Astrocyte (in vitro differentiated cells and primary cell): ENCODE measurements at regions not wholly inside any gene's neighbourhood (a gene's known extent, or its start where the extent isn't known, plus 50 kb on each side); places are given as distances from the start of the nearest gene placed in this dataset.

ENCODE experiments used
- EZH2 ChIP-seq: IDR thresholded peaks from 2 replicates; pipeline ENCODE4 v1.6.1; 2012; ENCODE audit warnings: mild to moderate bottlenecking, low read length, inconsistent platforms; ENCODE audit not compliant: insufficient read depth
- TF ChIP-seq, protein P1 (sequence below): IDR thresholded peaks from 2 replicates; pipeline ENCODE4 v1.5.1; 2011; ENCODE audit warnings: low read depth, mild to moderate bottlenecking, inconsistent platforms, low read length, moderate library complexity; ENCODE audit not compliant: insufficient read depth

DNA sequence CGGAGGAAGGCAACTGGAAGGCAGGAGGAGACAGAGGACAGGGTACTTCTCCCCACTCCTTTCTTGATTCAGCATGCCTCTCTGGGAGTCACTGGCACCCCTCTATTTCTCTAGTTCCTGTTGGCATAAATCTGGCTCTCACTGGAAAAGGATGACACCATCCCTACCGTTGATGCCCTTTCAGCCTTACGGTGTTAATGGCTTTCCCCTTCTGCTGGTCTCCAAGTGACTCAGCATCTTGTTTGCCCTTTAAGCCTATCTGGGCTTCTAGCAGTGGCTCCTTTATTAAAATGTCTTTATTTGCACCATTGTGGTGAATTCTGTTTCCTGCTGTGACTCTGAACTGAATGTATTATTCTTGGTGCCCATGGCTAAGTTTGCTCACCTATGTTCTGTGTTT lies 227.3 kb upstream of the GLRA1 start:
- TF ChIP-seq, protein P1, sequence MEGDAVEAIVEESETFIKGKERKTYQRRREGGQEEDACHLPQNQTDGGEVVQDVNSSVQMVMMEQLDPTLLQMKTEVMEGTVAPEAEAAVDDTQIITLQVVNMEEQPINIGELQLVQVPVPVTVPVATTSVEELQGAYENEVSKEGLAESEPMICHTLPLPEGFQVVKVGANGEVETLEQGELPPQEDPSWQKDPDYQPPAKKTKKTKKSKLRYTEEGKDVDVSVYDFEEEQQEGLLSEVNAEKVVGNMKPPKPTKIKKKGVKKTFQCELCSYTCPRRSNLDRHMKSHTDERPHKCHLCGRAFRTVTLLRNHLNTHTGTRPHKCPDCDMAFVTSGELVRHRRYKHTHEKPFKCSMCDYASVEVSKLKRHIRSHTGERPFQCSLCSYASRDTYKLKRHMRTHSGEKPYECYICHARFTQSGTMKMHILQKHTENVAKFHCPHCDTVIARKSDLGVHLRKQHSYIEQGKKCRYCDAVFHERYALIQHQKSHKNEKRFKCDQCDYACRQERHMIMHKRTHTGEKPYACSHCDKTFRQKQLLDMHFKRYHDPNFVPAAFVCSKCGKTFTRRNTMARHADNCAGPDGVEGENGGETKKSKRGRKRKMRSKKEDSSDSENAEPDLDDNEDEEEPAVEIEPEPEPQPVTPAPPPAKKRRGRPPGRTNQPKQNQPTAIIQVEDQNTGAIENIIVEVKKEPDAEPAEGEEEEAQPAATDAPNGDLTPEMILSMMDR, result no peak
- TF ChIP-seq EZH2, result no peak
